Mammary epithelial cell (primary cell): ENCODE measurements at regions not wholly inside any gene's neighbourhood (a gene's known extent, or its start where the extent isn't known, plus 50 kb on each side); places are given as distances from the start of the nearest gene placed in this dataset.

Experiments used
- EZH2 ChIP-seq: IDR thresholded peaks from 2 replicates; pipeline ENCODE4 v1.6.1; 2012; ENCODE audit warnings: low read length, inconsistent platforms, borderline replicate concordance
- TF ChIP-seq, protein P1 (sequence below), 2 donors: IDR thresholded peaks in 1 of 2; conservative IDR thresholded peaks in 1 of 2; 2 replicates each; pipeline ENCODE4 v1.5.1; 2011 to 2012; ENCODE audit warnings: inconsistent platforms in 2 of 2, low read length in 2 of 2, mild to moderate bottlenecking in 2 of 2, control low read depth in 1 of 2, low read depth in 1 of 2; ENCODE audit not compliant: insufficient read depth in 1 of 2; ENCODE audit errors: extremely low read depth in 1 of 2

DNA sequence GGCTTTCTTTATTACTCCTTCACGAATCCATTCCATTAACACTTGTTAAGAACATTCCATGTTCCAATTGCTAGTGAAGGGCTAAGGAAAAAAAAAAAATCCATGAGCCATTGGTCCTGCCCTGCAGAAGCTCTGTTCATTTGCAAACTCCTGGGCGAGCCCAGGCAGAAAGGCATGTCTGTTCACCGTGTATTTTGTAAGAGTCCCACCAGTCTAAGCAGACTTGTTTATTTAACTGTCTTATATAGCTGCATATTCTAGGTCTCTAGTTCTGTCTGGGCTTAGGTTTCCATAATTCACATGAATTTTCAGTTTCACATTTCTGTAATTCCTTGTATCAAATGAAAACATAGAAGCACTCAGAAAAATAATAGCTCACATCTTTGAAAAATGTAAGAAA lies 97.4 kb upstream of the POU2AF2 start:
- TF ChIP-seq, protein P1, sequence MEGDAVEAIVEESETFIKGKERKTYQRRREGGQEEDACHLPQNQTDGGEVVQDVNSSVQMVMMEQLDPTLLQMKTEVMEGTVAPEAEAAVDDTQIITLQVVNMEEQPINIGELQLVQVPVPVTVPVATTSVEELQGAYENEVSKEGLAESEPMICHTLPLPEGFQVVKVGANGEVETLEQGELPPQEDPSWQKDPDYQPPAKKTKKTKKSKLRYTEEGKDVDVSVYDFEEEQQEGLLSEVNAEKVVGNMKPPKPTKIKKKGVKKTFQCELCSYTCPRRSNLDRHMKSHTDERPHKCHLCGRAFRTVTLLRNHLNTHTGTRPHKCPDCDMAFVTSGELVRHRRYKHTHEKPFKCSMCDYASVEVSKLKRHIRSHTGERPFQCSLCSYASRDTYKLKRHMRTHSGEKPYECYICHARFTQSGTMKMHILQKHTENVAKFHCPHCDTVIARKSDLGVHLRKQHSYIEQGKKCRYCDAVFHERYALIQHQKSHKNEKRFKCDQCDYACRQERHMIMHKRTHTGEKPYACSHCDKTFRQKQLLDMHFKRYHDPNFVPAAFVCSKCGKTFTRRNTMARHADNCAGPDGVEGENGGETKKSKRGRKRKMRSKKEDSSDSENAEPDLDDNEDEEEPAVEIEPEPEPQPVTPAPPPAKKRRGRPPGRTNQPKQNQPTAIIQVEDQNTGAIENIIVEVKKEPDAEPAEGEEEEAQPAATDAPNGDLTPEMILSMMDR (conservative IDR thresholded peaks at IDR 0.05 in 1 of 2, IDR thresholded peaks at IDR 0.05 in 1 of 2; ENCODE audit: extremely low read depth in 1 of 2, insufficient read depth in 1 of 2, low read depth in 1 of 2, low read length in 2 of 2): no peak
- no peak for TF ChIP-seq EZH2
